Caco-2 (cell line): ENCODE measurements at regions not wholly inside any gene's neighbourhood (a gene's known extent, or its start where the extent isn't known, plus 50 kb on each side); places are given as distances from the start of the nearest gene placed in this dataset.

ENCODE experiments used
- BruUV-seq: library from RNA; stranded (reverse); fragments of 400-500 nt; replicated peaks from 2 replicates; lab custom pipeline; 2021; lab: Mats Ljungman, UMichigan
- CTCF ChIA-PET: fragments of 300-600 bp; sonication (Branson Sonifier 250); formaldehyde crosslinking; loops from one replicate; lab custom pipeline; 2022; ENCODE audit warnings: antibody characterized with exemption; lab: Charles Lee
- POLR2A ChIA-PET: fragments of 300-600 bp; sonication (Branson Sonifier 250); formaldehyde crosslinking; loops from one replicate; lab custom pipeline; 2022; ENCODE audit warnings: antibody characterized with exemption; lab: Charles Lee
- DNase-seq, 2 experiments: peaks; one replicate each; pipeline versions ENCODE4 v3.0.0 to v3.0.0-alpha.2; 2020 to 2022
- H3K27me3 ChIP-seq: replicated peaks from 2 replicates; pipeline ENCODE4 v1.6.0; 2011; ENCODE audit warnings: low read length; ENCODE audit not compliant: control insufficient read depth, insufficient read depth
- H3K36me3 ChIP-seq: 2 replicates; pipeline ENCODE4 v1.5.1; 2011; ENCODE audit warnings: low read length; ENCODE audit not compliant: control insufficient read depth, insufficient read depth
- H3K4me1 ChIP-seq: fragments of 250-450 bp; sonication (Bioruptor Pico); 2 replicates; pipeline ENCODE4 v1.5.1; 2020; ENCODE audit warnings: mild to moderate bottlenecking
- H3K4me3 ChIP-seq: 2 replicates; pipeline ENCODE4 v1.5.1; 2011; ENCODE audit warnings: low read depth, mild to moderate bottlenecking, control low read depth, low read length
- H3K9me3 ChIP-seq: fragments of 250-450 bp; sonication (Bioruptor Pico); 2 replicates; pipeline ENCODE4 v1.5.1; 2020; ENCODE audit warnings: mild to moderate bottlenecking, moderate library complexity
- H3K27ac Mint-ChIP-seq: one replicate; pipeline ENCODE4 v1.8.0; 2022; ENCODE audit warnings: mixed read lengths; ENCODE audit not compliant: unreplicated experiment
- H3K27me3 Mint-ChIP-seq: one replicate; pipeline ENCODE4 v1.8.0; 2022; ENCODE audit warnings: mixed read lengths; ENCODE audit not compliant: insufficient read depth, unreplicated experiment
- H3K36me3 Mint-ChIP-seq: one replicate; pipeline ENCODE4 v1.8.0; 2022; ENCODE audit warnings: mild to moderate bottlenecking, mixed read lengths; ENCODE audit not compliant: insufficient read depth, unreplicated experiment
- H3K4me1 Mint-ChIP-seq: one replicate; pipeline ENCODE4 v1.8.0; 2022; ENCODE audit warnings: low read depth, mixed read lengths; ENCODE audit not compliant: unreplicated experiment
- H3K4me3 Mint-ChIP-seq: one replicate; pipeline ENCODE4 v1.8.0; 2022; ENCODE audit warnings: mild to moderate bottlenecking, moderate library complexity, mixed read lengths; ENCODE audit not compliant: unreplicated experiment
- H3K9me3 Mint-ChIP-seq: one replicate; pipeline ENCODE4 v1.8.0; 2022; ENCODE audit warnings: mixed read lengths; ENCODE audit not compliant: unreplicated experiment
- CTCF ChIP-seq, 2 experiments: fragments of 200-600 bp in 1 of 2; IDR thresholded peaks; 1 replicate in 1 of 2; 2 replicates in 1 of 2; pipeline versions ENCODE4 v1.5.1 to v1.8.0; 2011 to 2022; ENCODE audit warnings: antibody characterized with exemption in 1 of 2, control low read depth in 1 of 2, inconsistent platforms in 1 of 2, low read depth in 1 of 2, low read length in 1 of 2, mild to moderate bottlenecking in 1 of 2, moderate library complexity in 1 of 2; ENCODE audit not compliant: insufficient read depth in 1 of 2, severe bottlenecking in 1 of 2, unreplicated experiment in 1 of 2
- intact Hi-C: fragments of 100-400 bp; cut with micrococcal nuclease; formaldehyde crosslinking; loops from one replicate; pipeline ENCODE4 v1.10.0; 2022; ENCODE audit not compliant: unreplicated experiment

- no peaks in the 10 kb centered on the region for H3K36me3 ChIP-seq
- TF ChIP-seq CTCF (IDR thresholded peaks at IDR 0.05; ENCODE audit: insufficient read depth in 1 of 2, low read depth in 1 of 2, low read length in 1 of 2, severe bottlenecking in 1 of 2, unreplicated experiment in 1 of 2): no peak
- Mint-ChIP-seq H3K27ac (no peak overlapping the region), H3K36me3 (no peaks in the 10 kb centered on the region), H3K4me3 (no peak overlapping the region), H3K4me1 (no peaks in the 10 kb centered on the region), H3K9me3 (no peaks in the 10 kb centered on the region), H3K27me3 (no peaks in the 10 kb centered on the region)
- intact Hi-C loops: no loop called here
- CTCF ChIA-PET: no interaction called here
- H3K27me3 ChIP-seq: no peaks in the 10 kb centered on the region
- no peak overlapping the region for H3K4me3 ChIP-seq
- H3K4me1 ChIP-seq: no peaks in the 10 kb centered on the region
- POLR2A ChIA-PET: no interaction called here
- DNase-seq: no peak
- H3K9me3 ChIP-seq: no peaks in the 10 kb centered on the region
- no TSS peak for BruUV-seq
Observed at GRCh38 chr6:147055821-147056392, 148.3 kb upstream of the STXBP5 start.

GRCh38 chr6:147057188-147057587, 147.0 kb upstream of the STXBP5 start:
- Histone ChIP-seq H3K36me3 (no peaks in the 10 kb centered on the region), H3K4me1 (no peaks in the 10 kb centered on the region), H3K9me3 (no peaks in the 10 kb centered on the region), H3K27me3 (no peaks in the 10 kb centered on the region), H3K4me3 (no peak overlapping the region)
- Mint-ChIP-seq H3K36me3 (no peaks in the 10 kb centered on the region), H3K27me3 (no peaks in the 10 kb centered on the region), H3K9me3 (no peaks in the 10 kb centered on the region), H3K4me1 (no peaks in the 10 kb centered on the region), H3K4me3 (no peak overlapping the region), H3K27ac (no peak overlapping the region)
- intact Hi-C loops: no loop called here
- no peak for DNase-seq
- no TSS peak for BruUV-seq
- ChIA-PET CTCF (no interaction called here), POLR2A (no interaction called here)
- TF ChIP-seq CTCF (IDR thresholded peaks at IDR 0.05; ENCODE audit: insufficient read depth in 1 of 2, low read depth in 1 of 2, low read length in 1 of 2, severe bottlenecking in 1 of 2, unreplicated experiment in 1 of 2): no peak

GRCh38 chr6:147057705-147058342, 146.4 kb upstream of the STXBP5 start:
- POLR2A ChIA-PET: no interaction called here
- H3K27me3 Mint-ChIP-seq: no peaks in the 10 kb centered on the region
- no peaks in the 10 kb centered on the region for H3K9me3 ChIP-seq

More at GRCh38 chr6:147057705-147058342, 146.4 kb upstream of the STXBP5 start:
- H3K36me3 ChIP-seq: no peaks in the 10 kb centered on the region
- H3K27ac Mint-ChIP-seq: no peak overlapping the region
- no peak overlapping the region for H3K4me3 Mint-ChIP-seq
- no peaks in the 10 kb centered on the region for H3K36me3 Mint-ChIP-seq
- H3K4me1 Mint-ChIP-seq: no peaks in the 10 kb centered on the region
- no peak for DNase-seq
- intact Hi-C loops: no loop called here
- H3K4me3 ChIP-seq: no peak overlapping the region
- H3K4me1 ChIP-seq: no peaks in the 10 kb centered on the region
- no peaks in the 10 kb centered on the region for H3K9me3 Mint-ChIP-seq
- BruUV-seq: no TSS peak
- CTCF ChIA-PET: no interaction called here
- H3K27me3 ChIP-seq: no peaks in the 10 kb centered on the region
- TF ChIP-seq CTCF (IDR thresholded peaks at IDR 0.05; ENCODE audit: insufficient read depth in 1 of 2, low read depth in 1 of 2, low read length in 1 of 2, severe bottlenecking in 1 of 2, unreplicated experiment in 1 of 2): no peak
